ENCODE measurements at regions not wholly inside any gene's neighbourhood (a gene's known extent, or its start where the extent isn't known, plus 50 kb on each side); places are given as distances from the start of the nearest gene placed in this dataset.

DNA sequence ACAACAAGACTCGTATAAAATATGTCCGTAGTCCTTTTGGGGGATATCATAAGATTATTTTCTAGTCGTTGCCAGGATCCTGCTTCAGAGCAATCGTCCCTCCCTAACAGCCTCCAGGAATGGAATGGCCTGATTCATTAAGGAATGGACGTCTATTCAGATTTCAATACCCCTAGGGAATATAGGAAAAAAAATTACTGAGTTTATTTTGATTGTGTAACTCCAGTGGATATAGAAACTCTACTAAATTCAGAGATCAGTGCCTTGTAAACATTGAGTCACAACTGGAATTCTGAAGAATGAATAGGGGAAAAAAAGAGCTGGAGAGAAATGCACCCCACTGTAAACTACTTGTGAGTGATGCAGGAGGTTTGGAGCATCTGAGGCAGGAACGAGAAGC is 1171.5 kb upstream of the GOT2 start:
- TF ChIP-seq POLR2A (IDR thresholded peaks at IDR 0.05) = no peak
- TF ChIP-seq, protein P1, sequence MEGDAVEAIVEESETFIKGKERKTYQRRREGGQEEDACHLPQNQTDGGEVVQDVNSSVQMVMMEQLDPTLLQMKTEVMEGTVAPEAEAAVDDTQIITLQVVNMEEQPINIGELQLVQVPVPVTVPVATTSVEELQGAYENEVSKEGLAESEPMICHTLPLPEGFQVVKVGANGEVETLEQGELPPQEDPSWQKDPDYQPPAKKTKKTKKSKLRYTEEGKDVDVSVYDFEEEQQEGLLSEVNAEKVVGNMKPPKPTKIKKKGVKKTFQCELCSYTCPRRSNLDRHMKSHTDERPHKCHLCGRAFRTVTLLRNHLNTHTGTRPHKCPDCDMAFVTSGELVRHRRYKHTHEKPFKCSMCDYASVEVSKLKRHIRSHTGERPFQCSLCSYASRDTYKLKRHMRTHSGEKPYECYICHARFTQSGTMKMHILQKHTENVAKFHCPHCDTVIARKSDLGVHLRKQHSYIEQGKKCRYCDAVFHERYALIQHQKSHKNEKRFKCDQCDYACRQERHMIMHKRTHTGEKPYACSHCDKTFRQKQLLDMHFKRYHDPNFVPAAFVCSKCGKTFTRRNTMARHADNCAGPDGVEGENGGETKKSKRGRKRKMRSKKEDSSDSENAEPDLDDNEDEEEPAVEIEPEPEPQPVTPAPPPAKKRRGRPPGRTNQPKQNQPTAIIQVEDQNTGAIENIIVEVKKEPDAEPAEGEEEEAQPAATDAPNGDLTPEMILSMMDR (IDR thresholded peaks at IDR 0.05) = no peak
